ENCODE measurements at regions not wholly inside any gene's neighbourhood (a gene's known extent, or its start where the extent isn't known, plus 50 kb on each side); places are given as distances from the start of the nearest gene placed in this dataset.

DNA sequence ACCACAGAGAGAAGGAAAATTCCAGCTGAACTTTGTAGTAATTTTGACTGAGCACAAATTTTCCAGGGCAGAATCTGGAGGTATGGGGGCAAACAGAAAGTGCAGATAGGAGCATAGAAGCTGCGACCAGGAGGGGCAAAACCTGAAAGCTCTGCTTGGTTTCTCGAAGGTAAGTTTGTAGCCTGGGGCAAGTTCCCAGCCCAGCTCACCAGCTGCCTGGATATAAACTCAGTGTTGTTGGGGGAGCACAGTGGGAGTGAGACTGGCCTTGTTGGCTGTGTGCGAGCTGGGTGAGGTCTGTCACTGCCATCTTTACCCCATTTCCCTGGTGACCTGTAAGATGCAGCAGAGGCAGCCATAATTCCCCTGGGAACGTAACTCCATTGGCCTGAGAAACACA lies 213.5 kb upstream of the POF1B start:
- ATAC-seq (no peak), DNase-seq (ENCODE audit: low read depth, low spot score) (no peak)
- H3K4me3 ChIP-seq (replicated peaks in 1 of 2; ENCODE audit: low read depth in 1 of 2, low read length in 2 of 2): no peak overlapping the region
- ChIA-PET POLR2A (no interaction called here), CTCF (no interaction called here), RAD21 (ENCODE audit: low non-redundant PET in 1 of 2, low total read pairs in 2 of 2, uncharacterized antibody in 2 of 2, unreplicated experiment in 2 of 2) (no interaction called here)
- H3K9me2 ChIP-seq (ENCODE audit: insufficient read depth): no peaks in the 10 kb centered on the region
- no peaks in the 10 kb centered on the region for H3K79me2 ChIP-seq (ENCODE audit: insufficient read depth, low read length)
- no peaks in the 10 kb centered on the region for H4K20me1 ChIP-seq (ENCODE audit: insufficient read depth)
- no peak overlapping the region for H3K27ac ChIP-seq (ENCODE audit: low read depth, low read length)
- H3K4me1 ChIP-seq (ENCODE audit: control insufficient read depth in 1 of 2, insufficient read depth in 2 of 2, low read length in 2 of 2): no peaks in the 10 kb centered on the region
- H2AFZ ChIP-seq (ENCODE audit: low read depth, low read length, poor library complexity, severe bottlenecking): no peak overlapping the region
- H3K9me3 ChIP-seq (ENCODE audit: control insufficient read depth in 1 of 2, insufficient read depth in 1 of 2, low read depth in 1 of 2, low read length in 2 of 2): no peaks in the 10 kb centered on the region
- no TSS peak for BruUV-seq (replicated peaks)
- H3K9ac ChIP-seq (ENCODE audit: low read length): no peak overlapping the region
- H3K27me3 ChIP-seq (ENCODE audit: insufficient read depth, low read length): no peaks in the 10 kb centered on the region
- TF ChIP-seq, protein P1, sequence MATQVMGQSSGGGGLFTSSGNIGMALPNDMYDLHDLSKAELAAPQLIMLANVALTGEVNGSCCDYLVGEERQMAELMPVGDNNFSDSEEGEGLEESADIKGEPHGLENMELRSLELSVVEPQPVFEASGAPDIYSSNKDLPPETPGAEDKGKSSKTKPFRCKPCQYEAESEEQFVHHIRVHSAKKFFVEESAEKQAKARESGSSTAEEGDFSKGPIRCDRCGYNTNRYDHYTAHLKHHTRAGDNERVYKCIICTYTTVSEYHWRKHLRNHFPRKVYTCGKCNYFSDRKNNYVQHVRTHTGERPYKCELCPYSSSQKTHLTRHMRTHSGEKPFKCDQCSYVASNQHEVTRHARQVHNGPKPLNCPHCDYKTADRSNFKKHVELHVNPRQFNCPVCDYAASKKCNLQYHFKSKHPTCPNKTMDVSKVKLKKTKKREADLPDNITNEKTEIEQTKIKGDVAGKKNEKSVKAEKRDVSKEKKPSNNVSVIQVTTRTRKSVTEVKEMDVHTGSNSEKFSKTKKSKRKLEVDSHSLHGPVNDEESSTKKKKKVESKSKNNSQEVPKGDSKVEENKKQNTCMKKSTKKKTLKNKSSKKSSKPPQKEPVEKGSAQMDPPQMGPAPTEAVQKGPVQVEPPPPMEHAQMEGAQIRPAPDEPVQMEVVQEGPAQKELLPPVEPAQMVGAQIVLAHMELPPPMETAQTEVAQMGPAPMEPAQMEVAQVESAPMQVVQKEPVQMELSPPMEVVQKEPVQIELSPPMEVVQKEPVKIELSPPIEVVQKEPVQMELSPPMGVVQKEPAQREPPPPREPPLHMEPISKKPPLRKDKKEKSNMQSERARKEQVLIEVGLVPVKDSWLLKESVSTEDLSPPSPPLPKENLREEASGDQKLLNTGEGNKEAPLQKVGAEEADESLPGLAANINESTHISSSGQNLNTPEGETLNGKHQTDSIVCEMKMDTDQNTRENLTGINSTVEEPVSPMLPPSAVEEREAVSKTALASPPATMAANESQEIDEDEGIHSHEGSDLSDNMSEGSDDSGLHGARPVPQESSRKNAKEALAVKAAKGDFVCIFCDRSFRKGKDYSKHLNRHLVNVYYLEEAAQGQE (IDR thresholded peaks at IDR 0.05; ENCODE audit: low read depth): no peak
- TF ChIP-seq, protein P2, sequence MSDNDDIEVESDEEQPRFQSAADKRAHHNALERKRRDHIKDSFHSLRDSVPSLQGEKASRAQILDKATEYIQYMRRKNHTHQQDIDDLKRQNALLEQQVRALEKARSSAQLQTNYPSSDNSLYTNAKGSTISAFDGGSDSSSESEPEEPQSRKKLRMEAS (IDR thresholded peaks at IDR 0.05): no peak
- TF ChIP-seq POLR2A (IDR thresholded peaks at IDR 0.05; ENCODE audit: borderline replicate concordance, extremely low read depth, insufficient read depth, insufficient read length) (no peak), SIN3A (IDR thresholded peaks at IDR 0.05; ENCODE audit: low read depth) (no peak), ELF1 (IDR thresholded peaks at IDR 0.05; ENCODE audit: borderline replicate concordance, low read depth) (no peak), SP1 (IDR thresholded peaks at IDR 0.05; ENCODE audit: low read depth) (no peak), EZH2 (IDR thresholded peaks at IDR 0.05) (no peak), ZNF274 (IDR thresholded peaks at IDR 0.05; ENCODE audit: low read depth, low read length) (no peak), SRF (IDR thresholded peaks at IDR 0.05; ENCODE audit: low read depth) (no peak), JUND (IDR thresholded peaks at IDR 0.05) (no peak), CEBPB (IDR thresholded peaks at IDR 0.05; ENCODE audit: low read depth) (no peak)
- TF ChIP-seq, protein P3, sequence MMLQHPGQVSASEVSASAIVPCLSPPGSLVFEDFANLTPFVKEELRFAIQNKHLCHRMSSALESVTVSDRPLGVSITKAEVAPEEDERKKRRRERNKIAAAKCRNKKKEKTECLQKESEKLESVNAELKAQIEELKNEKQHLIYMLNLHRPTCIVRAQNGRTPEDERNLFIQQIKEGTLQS (IDR thresholded peaks at IDR 0.05): no peak
- intact Hi-C loops (cut with micrococcal nuclease): no loop called here
- no peak overlapping the region for H3K4me2 ChIP-seq (ENCODE audit: low read length)
- H3K36me3 ChIP-seq (ENCODE audit: control insufficient read depth in 1 of 2, insufficient read depth in 2 of 2, low read length in 2 of 2): no peaks in the 10 kb centered on the region
